ENCODE measurements at regions not wholly inside any gene's neighbourhood (a gene's known extent, or its start where the extent isn't known, plus 50 kb on each side); places are given as distances from the start of the nearest gene placed in this dataset.

DNA sequence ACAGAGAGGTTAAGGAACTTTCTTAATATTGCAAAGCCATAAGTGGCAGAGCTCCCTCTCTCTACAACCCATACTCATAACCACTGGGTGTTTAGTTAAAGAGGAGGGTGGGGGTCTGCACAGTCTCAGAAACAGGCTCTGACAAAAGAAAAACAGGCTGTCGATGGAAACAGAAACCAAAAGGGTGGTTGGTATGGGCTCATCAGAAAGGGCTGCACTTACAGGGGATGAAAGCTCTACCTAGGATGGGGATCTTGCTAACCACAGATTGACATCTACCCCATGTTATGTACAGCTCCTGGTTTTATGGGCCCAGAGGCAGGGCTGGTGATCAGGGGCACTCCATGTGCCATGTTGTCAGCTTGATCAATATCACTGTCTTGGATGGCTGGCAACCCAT lies 111.4 kb downstream of the CYLD start:
- peaks cover 0 to 3% (median 0%) of the 10 kb centered on the region in 4 experiments; a peak in 2 of 7 replicates for H3K4me1 ChIP-seq (replicated peaks in 1 of 4; ENCODE audit: control insufficient read depth in 3 of 4, insufficient read depth in 4 of 4, low read length in 3 of 4)
- TF ChIP-seq SP4 (IDR thresholded peaks at IDR 0.05; ENCODE audit: low read length): no peak
- no peak for TF ChIP-seq CHD1 (IDR thresholded peaks at IDR 0.05; ENCODE audit: low read depth, low read length)
- no peak for TF ChIP-seq SIN3A (conservative IDR thresholded peaks at IDR 0.05 in 1 of 2, IDR thresholded peaks at IDR 0.05 in 1 of 2; ENCODE audit: low read depth in 1 of 2, low read length in 2 of 2)
- TF ChIP-seq GTF2F1 (IDR thresholded peaks at IDR 0.05; ENCODE audit: borderline replicate concordance, low read depth, low read length): no peak
- no peak for TF ChIP-seq PHF8 (conservative IDR thresholded peaks at IDR 0.05; ENCODE audit: low read depth, low read length)
- TF ChIP-seq HDAC2 (IDR thresholded peaks at IDR 0.05; ENCODE audit: borderline replicate concordance in 1 of 2, low read depth in 2 of 2, low read length in 2 of 2): no peak
- TF ChIP-seq TAF1 (IDR thresholded peaks at IDR 0.05; ENCODE audit: low read depth, low read length): no peak
- TF ChIP-seq CTBP2 (IDR thresholded peaks at IDR 0.05; ENCODE audit: borderline replicate concordance, insufficient read depth, insufficient read length, low read length): no peak
- no peak for TF ChIP-seq GABPA (IDR thresholded peaks at IDR 0.05; ENCODE audit: borderline replicate concordance, insufficient read depth, low read length)
- no peak overlapping the region for H2AK5ac ChIP-seq (ENCODE audit: low read depth, low read length)
- H3K79me2 ChIP-seq (ENCODE audit: control insufficient read depth in 1 of 2, insufficient read depth in 2 of 2, low read length in 2 of 2): no peaks in the 10 kb centered on the region
- no peak overlapping the region for H4K8ac ChIP-seq (ENCODE audit: extremely low read depth, insufficient read depth, low read length)
- H2BK15ac ChIP-seq (ENCODE audit: low read length): no peak overlapping the region
- H3K56ac ChIP-seq (replicated peaks; ENCODE audit: insufficient read length, low read depth, low read length): no peak overlapping the region
- H2BK5ac ChIP-seq (ENCODE audit: low read depth, low read length): no peak overlapping the region
- H4K91ac ChIP-seq (replicated peaks; ENCODE audit: insufficient read length, low read length): no peak overlapping the region
- no peaks in the 10 kb centered on the region; the same call in 1 of the 2 replicates for H3K23me2 ChIP-seq (ENCODE audit: low read depth, low read length)
- H3K9ac ChIP-seq (replicated peaks in 1 of 4; ENCODE audit: extremely low read depth in 1 of 4, low read depth in 3 of 4, low read length in 3 of 4): no peak overlapping the region
- no peaks in the 10 kb centered on the region for H3K36me3 ChIP-seq (ENCODE audit: control insufficient read depth in 2 of 4, insufficient read depth in 4 of 4, low read length in 3 of 4)
- FAIRE-seq (no peak), DNase-seq (ENCODE audit: low read depth in 1 of 2, low spot score in 2 of 2) (no peak)
- H4K5ac ChIP-seq (ENCODE audit: insufficient read length, low read depth, low read length): no peak overlapping the region
- 85% methylated on average over 1 of the region's 1 CpG; no CpG with 5 or more reads in 1 of the 2 experiments for WGBS, 2 experiments (ENCODE audit: extremely low coverage in 1 of 2, insufficient coverage in 1 of 2, insufficient read length in 1 of 2, insufficient replicate concordance in 2 of 2, low coverage in 1 of 2, low lambda C conversion rate in 2 of 2, missing lambda C conversion rate in 1 of 2)
- no peak overlapping the region for H3K18ac ChIP-seq (ENCODE audit: extremely low read depth, low read length)
- no peaks in the 10 kb centered on the region for H3K79me1 ChIP-seq (ENCODE audit: low read depth, low read length)
- H2BK120ac ChIP-seq (replicated peaks; ENCODE audit: low read depth, low read length): no peak overlapping the region
- ChIA-PET POLR2A (ENCODE audit: partially characterized antibody) (no interaction called here), CTCF (ENCODE audit: partially characterized antibody) (no interaction called here)
- H2BK20ac ChIP-seq (ENCODE audit: low read length): no peak overlapping the region
- H2AFZ ChIP-seq (ENCODE audit: low read length): no peak overlapping the region
- no peaks in the 10 kb centered on the region for H3K9me3 ChIP-seq (ENCODE audit: insufficient read depth in 2 of 2, low read depth in 1 of 2, low read length in 1 of 2)
- H3K4me2 ChIP-seq (ENCODE audit: insufficient read depth in 1 of 2, low read depth in 2 of 2, low read length in 2 of 2): no peak overlapping the region
- H3K27me3 ChIP-seq (replicated peaks in 1 of 4; ENCODE audit: control insufficient read depth in 3 of 4, extremely low read depth in 1 of 4, insufficient read depth in 3 of 4, low read length in 3 of 4): no peaks in the 10 kb centered on the region
- H2BK12ac ChIP-seq (ENCODE audit: low read depth, low read length): no peak overlapping the region
- no peak overlapping the region for H3K4me3 ChIP-seq (ENCODE audit: extremely low read depth in 1 of 4, insufficient read depth in 2 of 4, low read depth in 3 of 4, low read length in 4 of 4)
- no peaks in the 10 kb centered on the region for H4K20me1 ChIP-seq (replicated peaks in 1 of 2; ENCODE audit: control insufficient read depth in 1 of 2, insufficient read depth in 2 of 2, low read length in 2 of 2)
- no peak overlapping the region for H3K23ac ChIP-seq (ENCODE audit: insufficient read length)
- H3K4ac ChIP-seq (replicated peaks; ENCODE audit: insufficient read length, low read depth, low read length): no peak overlapping the region
- H3K27ac ChIP-seq (ENCODE audit: low read depth, low read length): no peak overlapping the region
- no peak overlapping the region for H3K14ac ChIP-seq (ENCODE audit: insufficient read length)
